ENCODE measurements at regions not wholly inside any gene's neighbourhood (a gene's known extent, or its start where the extent isn't known, plus 50 kb on each side); places are given as distances from the start of the nearest gene placed in this dataset.

GRCh38 chr11:19352072-19352770, 111.5 kb upstream of the E2F8 start:
- Mint-ChIP-seq H3K4me3 (ENCODE audit: low read depth) (no peak overlapping the region), H3K9me3 (ENCODE audit: low read depth) (no peaks in the 10 kb centered on the region), H3K36me3 (ENCODE audit: insufficient read depth) (no peaks in the 10 kb centered on the region), H3K27me3 (peaks cover 37% of the 10 kb centered on the region), H3K4me1 (ENCODE audit: low read depth) (peaks cover 40% of the 10 kb centered on the region), H3K27ac (no peak overlapping the region)
- DNase-seq (ENCODE audit: low spot score, unreplicated experiment) = no peak
- TF ChIP-seq, protein P1, sequence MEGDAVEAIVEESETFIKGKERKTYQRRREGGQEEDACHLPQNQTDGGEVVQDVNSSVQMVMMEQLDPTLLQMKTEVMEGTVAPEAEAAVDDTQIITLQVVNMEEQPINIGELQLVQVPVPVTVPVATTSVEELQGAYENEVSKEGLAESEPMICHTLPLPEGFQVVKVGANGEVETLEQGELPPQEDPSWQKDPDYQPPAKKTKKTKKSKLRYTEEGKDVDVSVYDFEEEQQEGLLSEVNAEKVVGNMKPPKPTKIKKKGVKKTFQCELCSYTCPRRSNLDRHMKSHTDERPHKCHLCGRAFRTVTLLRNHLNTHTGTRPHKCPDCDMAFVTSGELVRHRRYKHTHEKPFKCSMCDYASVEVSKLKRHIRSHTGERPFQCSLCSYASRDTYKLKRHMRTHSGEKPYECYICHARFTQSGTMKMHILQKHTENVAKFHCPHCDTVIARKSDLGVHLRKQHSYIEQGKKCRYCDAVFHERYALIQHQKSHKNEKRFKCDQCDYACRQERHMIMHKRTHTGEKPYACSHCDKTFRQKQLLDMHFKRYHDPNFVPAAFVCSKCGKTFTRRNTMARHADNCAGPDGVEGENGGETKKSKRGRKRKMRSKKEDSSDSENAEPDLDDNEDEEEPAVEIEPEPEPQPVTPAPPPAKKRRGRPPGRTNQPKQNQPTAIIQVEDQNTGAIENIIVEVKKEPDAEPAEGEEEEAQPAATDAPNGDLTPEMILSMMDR (IDR thresholded peaks at IDR 0.05; ENCODE audit: unreplicated experiment) = no peak

GRCh38 chr11:19351426-19351825, 110.7 kb upstream of the E2F8 start:
- no peak overlapping the region for H3K4me3 Mint-ChIP-seq (ENCODE audit: low read depth)
- H3K27ac Mint-ChIP-seq = peak overlapping the region; percentile 53
- H3K36me3 Mint-ChIP-seq (ENCODE audit: insufficient read depth) = no peaks in the 10 kb centered on the region
- H3K27me3 Mint-ChIP-seq = peaks cover 45% of the 10 kb centered on the region
- H3K9me3 Mint-ChIP-seq (ENCODE audit: low read depth) = no peaks in the 10 kb centered on the region
- peaks cover 44% of the 10 kb centered on the region for H3K4me1 Mint-ChIP-seq (ENCODE audit: low read depth)
- TF ChIP-seq, protein P1 (IDR thresholded peaks at IDR 0.05; ENCODE audit: unreplicated experiment) = no peak
- DNase-seq (ENCODE audit: low spot score, unreplicated experiment) = no peak

- TF ChIP-seq, protein P1 (IDR thresholded peaks at IDR 0.05; ENCODE audit: unreplicated experiment) = no peak
- no peak overlapping the region for H3K4me3 Mint-ChIP-seq (ENCODE audit: low read depth)
- no peak for DNase-seq (ENCODE audit: low spot score, unreplicated experiment)
- H3K36me3 Mint-ChIP-seq (ENCODE audit: insufficient read depth) = no peaks in the 10 kb centered on the region
- peaks cover 44% of the 10 kb centered on the region for H3K4me1 Mint-ChIP-seq (ENCODE audit: low read depth)
- peaks cover 56% of the 10 kb centered on the region for H3K27me3 Mint-ChIP-seq
- H3K27ac Mint-ChIP-seq = no peak overlapping the region
- H3K9me3 Mint-ChIP-seq (ENCODE audit: low read depth) = no peaks in the 10 kb centered on the region
Measured at GRCh38 chr11:19350160-19350559, 109.4 kb upstream of the E2F8 start.

DNA sequence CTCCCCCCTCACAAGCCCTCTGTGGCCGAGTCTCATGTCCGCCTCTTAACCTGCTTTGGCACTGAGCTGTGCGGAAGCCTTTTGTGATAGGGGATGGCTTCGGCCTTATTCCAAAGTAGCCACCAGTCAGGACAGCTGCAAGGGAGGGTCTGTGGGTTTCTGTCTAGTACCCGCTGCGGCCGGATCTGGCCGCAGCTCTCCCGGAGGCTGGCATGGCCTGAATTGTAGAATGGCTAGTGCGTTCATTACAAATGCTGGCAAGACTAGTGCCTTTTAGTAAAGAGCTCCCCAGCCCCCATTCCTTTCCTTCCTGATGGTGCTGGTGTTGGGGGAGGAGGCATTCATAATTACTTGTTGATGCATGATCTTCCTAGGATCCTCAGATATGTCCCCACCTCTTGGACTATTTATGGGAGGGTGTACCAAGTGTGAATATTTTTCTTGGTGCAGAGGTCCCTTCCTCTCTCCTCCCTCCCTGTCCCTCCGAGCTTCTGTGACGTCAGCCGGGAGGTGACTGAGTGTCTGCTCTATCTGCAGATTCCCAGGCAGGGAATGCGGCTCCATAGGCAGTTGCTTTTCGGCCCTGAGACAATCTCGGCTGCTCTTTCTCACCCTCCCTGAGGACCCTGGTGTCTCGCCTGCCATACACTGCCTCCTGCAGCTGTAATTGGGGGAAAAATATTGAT, 108.7 kb upstream of the E2F8 start:
- DNase-seq (ENCODE audit: low spot score, unreplicated experiment) = no peak
- Mint-ChIP-seq H3K9me3 (ENCODE audit: low read depth) (no peaks in the 10 kb centered on the region), H3K4me3 (ENCODE audit: low read depth) (no peak overlapping the region), H3K27ac (no peak overlapping the region), H3K4me1 (ENCODE audit: low read depth) (peaks cover 38% of the 10 kb centered on the region), H3K27me3 (peaks cover 63% of the 10 kb centered on the region), H3K36me3 (ENCODE audit: insufficient read depth) (no peaks in the 10 kb centered on the region)
- TF ChIP-seq, protein P1 (IDR thresholded peaks at IDR 0.05; ENCODE audit: unreplicated experiment) = no peak

GRCh38 chr11:19347911-19348310, 107.2 kb upstream of the E2F8 start:
- Mint-ChIP-seq H3K4me1 (ENCODE audit: low read depth) (peaks cover 36% of the 10 kb centered on the region), H3K27me3 (peaks cover 79% of the 10 kb centered on the region)

More at GRCh38 chr11:19347911-19348310, 107.2 kb upstream of the E2F8 start:
- H3K27ac Mint-ChIP-seq = no peak overlapping the region
- H3K36me3 Mint-ChIP-seq (ENCODE audit: insufficient read depth) = no peaks in the 10 kb centered on the region
- no peak overlapping the region for H3K4me3 Mint-ChIP-seq (ENCODE audit: low read depth)
- TF ChIP-seq, protein P1 (IDR thresholded peaks at IDR 0.05; ENCODE audit: unreplicated experiment) = no peak
- DNase-seq (ENCODE audit: low spot score, unreplicated experiment) = no peak
- H3K9me3 Mint-ChIP-seq (ENCODE audit: low read depth) = no peaks in the 10 kb centered on the region

All from progenitor cell of endocrine pancreas (in vitro differentiated cells).